NCI-H128 (cell line): ENCODE measurements at regions not wholly inside any gene's neighbourhood (a gene's known extent, or its start where the extent isn't known, plus 50 kb on each side); places are given as distances from the start of the nearest gene placed in this dataset.
"Not testable (repeated sequence)": the region's sequence is repeated elsewhere in the genome, so short reads cannot be mapped to it uniquely, and the experiment has no call there.

Experiments used
- DNase-seq: peaks from one replicate; lab custom pipeline; 2025; ENCODE audit not compliant: unreplicated experiment; lab: John Stamatoyannopoulos, UW

- no peak for DNase-seq
These were observed 96.7 kb upstream of the GALNT18 start for GRCh38 chr11:11718511-11718910.

- DNase-seq = no peak
These were observed 95.4 kb upstream of the GALNT18 start for GRCh38 chr11:11717064-11717725.

DNA sequence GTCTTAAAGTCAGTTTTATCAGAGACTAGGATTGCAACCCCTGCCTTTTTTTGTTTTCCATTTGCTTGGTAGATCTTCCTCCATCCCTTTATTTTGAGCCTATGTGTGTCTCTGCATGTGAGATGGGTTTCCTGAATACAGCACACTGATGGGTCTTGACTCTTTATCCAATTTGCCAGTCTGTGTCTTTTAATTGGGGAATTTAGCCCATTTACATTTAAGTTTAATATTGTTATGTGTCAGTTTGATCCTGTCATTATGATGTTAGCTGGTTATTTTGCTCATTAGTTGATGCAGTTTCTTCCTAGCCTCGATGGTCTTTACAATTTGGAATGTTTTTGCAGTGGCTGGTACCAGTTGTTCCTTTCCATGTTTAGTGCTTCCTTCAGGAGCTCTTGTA, 93.3 kb upstream of the GALNT18 start:
- DNase-seq = not testable (repeated sequence)

GRCh38 chr11:11710556-11710955, 88.8 kb upstream of the GALNT18 start:
- DNase-seq = no peak

GRCh38 chr11:11709447-11710239, 87.8 kb upstream of the GALNT18 start:
- no peak for DNase-seq

DNA sequence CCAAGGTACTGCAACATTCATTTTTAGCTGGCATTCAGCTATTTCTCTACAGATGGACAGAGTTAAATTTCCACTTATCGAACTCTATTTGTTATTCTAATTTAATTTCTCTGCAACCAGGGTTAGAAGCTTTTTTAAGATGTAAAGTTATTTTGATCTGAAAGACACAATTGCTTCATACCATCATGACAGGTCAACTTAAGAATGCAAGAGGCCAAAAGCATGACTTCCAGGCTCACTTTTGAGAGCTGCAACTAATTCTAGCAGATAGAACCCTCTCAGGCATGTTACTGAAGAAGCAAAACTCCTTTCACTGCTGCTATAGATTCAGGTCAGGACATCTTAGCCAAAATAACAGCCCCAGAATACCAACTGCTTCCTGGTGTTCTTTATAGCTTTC, 86.5 kb upstream of the GALNT18 start:
- DNase-seq = no peak

- DNase-seq = no peak
These were observed 84.2 kb upstream of the GALNT18 start for GRCh38 chr11:11706028-11706427.

GRCh38 chr11:11703885-11704284, 82.1 kb upstream of the GALNT18 start:
- DNase-seq = no peak

GRCh38 chr11:11701070-11701469, 79.3 kb upstream of the GALNT18 start:
- DNase-seq = no peak

GRCh38 chr11:11697796-11698195, 76.0 kb upstream of the GALNT18 start:
- DNase-seq = no peak

GRCh38 chr11:11691296-11692151, 69.7 kb upstream of the GALNT18 start:
- no peak for DNase-seq

GRCh38 chr11:11681536-11681935, 59.7 kb upstream of the GALNT18 start:
- no peak for DNase-seq

DNA sequence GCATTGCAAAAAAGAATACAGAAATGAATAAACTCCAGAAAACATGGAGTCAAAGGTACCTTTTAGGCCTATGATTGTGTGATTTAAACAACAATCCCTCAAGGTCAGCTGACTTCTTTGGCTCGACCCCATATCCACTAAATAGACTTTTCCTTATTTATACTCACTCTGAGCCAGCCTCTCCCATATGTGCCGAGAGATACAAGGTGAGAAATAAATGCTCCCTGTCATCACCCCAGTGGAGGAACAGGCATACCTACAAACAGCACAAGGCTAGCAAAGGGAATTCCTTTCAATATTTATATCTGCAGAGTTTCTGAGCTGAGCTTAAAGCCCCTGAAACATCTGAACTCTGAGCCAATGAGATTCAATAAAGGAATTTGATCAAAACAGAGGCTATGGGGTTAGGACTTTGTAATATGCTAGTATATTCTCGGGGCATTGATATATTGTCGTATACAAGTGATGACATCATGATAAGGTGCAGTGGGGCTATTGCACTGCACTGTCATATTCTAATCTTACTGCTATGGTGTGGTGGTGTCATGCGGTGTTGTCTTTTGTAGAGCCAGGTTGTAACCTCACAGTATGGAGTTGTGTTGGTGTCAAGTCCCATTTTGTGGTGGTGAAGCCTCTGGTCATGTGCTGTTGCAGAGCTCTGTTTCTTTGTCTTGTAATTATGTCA, 56.0 kb upstream of the GALNT18 start:
- DNase-seq = no peak

GRCh38 chr11:11675671-11676181, 53.9 kb upstream of the GALNT18 start:
- no peak for DNase-seq

GRCh38 chr11:11672789-11673188, 51.0 kb upstream of the GALNT18 start:
- DNase-seq = no peak

DNA sequence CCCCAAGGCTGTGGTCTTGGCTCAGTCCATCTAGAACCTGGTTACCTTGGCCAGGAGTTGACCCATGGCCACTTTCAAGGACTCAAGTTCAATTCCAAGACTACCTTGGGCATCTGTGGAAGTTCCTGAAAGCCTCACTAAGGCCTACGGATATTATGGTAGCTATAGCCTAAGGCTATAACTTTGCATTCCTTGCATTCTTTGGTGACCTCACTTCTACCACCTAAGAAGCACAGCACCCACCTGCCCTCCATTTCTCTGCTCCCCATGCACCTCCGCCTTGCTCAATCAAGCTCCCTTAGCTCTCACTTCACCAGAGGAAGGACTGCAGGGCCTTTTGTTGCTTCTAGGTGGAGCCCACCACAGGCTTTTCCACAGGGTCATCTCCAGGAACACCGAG, 50.3 kb upstream of the GALNT18 start:
- no peak for DNase-seq
